GM18870 (cell line): ENCODE measurements at regions not wholly inside any gene's neighbourhood (a gene's known extent, or its start where the extent isn't known, plus 50 kb on each side); places are given as distances from the start of the nearest gene placed in this dataset.
"Not testable (repeated sequence)": the region's sequence is repeated elsewhere in the genome, so short reads cannot be mapped to it uniquely, and the experiment has no call there.

Experiments used
- ATAC-seq: cut with Tn5 transposase; IDR thresholded peaks from one replicate; pipeline ENCODE4 v1.9.1; 2021; ENCODE audit warnings: moderate library complexity; ENCODE audit not compliant: unreplicated experiment

DNA sequence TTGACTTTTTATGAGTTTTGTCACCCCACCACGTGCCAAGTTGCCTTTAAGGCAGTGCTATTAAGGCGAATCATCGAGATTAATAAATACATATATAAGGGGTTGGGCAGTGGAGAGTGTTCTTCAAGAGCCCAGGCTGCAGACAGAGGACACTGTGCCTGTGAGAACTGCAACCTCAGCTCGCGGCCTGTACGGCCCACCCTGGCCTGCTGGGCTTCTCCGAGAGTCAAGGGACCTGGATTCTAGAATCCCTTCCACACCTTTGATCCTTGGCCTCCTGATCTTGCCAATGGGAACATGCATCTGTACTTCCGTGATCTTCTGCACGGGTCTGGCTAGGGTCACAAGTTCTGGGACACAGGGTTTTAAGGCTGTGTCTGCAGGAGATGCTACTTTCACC lies 54.5 kb downstream of the IRX5 start:
- no peak for ATAC-seq

DNA sequence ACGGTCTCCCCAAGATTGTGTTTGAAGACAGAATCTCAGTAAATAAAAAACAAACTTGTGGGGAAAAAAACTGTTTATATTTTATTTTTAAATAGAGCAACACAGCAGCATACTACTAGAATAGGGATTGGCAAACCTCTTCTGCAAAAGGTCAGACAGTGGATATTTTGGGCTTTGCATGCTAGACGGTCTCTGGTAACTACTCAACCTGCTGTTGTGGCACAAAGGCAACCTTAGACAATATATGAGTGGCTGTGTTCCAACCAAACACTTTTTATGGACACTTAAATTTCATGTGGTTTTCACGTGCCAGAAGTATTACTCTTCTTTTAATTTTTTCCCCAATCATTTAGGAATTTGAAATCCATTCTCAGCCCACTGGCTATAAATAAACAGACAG lies 55.0 kb downstream of the IRX5 start:
- no peak for ATAC-seq

DNA sequence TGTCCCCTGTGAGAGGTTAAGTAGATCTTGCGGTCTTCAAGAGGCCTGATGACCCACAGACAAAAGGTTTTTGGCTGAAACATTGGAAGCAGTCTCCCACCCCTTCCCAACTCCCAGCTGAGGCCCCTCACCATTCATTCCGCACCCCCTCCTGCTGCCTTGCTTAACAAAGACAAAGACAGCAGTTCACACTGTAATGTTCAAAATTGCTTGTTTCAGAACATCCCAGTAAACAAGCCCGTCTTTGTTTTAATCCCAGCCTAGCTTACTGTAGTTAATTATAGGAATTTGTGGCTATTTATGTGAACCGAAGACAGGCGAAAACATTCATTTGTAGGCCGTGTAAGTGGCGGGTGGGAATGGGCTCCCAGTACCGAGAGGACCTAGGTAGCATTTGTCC lies 55.7 kb downstream of the IRX5 start:
- ATAC-seq = no peak

DNA sequence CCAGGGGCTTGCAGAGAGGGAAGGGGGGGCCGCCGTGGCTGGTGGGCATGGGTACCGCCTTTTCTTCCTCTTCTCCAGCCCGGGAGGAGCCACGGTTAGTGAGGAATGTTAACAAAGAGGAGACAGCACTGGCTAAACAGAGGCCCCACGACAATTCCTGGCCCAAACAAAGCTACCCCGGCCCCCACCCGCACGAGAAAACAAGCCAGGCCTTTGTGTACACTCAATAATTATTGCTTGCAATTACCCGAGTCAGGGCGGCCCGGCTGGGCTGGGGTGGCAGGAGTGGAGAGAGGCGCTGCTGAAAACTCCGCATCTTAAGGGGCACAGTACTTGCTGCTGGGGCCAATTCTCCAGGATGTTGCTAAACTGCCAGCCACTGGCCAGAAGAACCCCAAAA lies 56.4 kb downstream of the IRX5 start:
- ATAC-seq = no peak

DNA sequence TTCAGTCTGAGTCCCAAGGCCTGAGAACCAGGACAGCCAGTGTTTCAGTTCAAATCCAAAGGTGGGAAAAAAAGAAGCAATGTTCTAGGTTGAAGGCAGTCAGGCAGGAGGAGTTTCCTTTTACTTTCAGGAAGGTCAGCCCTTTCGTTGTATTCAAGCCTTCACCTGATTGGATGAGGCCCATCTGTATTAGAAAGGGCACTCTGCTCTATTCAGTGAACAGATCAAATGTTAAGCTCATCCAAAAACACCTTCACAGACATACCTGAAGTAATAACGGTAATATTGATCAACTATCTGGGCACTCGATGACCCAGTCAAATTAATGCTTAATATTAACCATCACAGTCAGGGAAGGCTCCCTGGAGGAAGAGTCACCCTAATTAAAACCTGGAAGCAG lies 60.9 kb downstream of the IRX5 start:
- no peak for ATAC-seq

DNA sequence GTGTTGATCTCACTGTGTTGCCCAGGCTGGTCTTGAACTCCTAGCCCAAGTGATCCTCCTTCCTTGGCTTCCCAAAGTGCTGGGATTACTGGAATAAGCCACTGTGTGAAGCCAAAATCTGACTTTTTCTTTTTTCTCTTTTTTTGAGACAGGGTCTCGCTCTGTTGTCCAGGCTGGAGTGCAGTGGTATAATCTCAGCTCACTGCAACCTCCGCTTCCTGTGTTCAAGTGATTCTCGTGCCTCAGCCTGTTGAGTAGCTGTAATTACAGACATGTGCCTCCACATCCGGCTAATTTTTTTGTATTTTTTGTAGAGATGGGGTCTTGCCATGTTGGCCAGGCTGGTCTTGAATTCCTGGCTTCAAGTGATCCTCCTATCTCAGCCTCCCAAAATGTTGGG lies 61.3 kb downstream of the IRX5 start:
- not testable (repeated sequence) for ATAC-seq

DNA sequence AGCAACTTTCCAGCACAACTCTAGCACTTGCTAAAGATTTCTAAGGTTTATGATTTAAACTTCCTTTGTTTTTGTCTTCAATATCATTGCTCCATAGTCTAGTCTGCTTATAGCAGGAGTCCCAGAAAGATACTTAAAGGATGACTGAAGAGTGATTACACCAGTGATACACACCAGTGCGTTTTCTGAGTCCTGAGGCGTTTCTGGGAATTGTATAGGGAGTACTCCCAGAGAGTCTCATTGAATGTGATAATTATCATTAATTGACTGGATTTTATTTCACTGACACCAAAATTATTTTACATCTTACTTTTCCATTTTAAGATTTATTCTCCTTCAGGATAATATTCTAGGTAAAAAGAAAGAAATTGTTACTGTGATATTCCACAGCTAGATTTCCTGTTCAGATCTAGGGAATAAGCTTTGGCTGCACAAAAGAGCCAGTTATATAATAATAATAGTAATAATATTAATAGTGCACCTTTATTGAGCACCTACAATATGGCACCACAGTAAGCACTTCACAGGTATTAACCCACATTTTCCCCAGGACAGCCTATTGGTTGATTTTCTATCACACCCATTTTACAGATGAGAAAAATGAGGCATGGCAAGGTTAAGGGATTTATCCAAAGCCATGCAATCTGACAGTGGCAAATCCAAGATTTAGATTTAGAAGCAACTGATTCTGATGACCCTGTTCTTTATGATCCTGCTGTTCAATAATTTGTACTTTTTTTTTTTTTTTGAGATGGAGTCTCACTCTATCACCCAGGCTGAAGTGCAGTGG lies 62.6 kb downstream of the IRX5 start:
- no peak for ATAC-seq

DNA sequence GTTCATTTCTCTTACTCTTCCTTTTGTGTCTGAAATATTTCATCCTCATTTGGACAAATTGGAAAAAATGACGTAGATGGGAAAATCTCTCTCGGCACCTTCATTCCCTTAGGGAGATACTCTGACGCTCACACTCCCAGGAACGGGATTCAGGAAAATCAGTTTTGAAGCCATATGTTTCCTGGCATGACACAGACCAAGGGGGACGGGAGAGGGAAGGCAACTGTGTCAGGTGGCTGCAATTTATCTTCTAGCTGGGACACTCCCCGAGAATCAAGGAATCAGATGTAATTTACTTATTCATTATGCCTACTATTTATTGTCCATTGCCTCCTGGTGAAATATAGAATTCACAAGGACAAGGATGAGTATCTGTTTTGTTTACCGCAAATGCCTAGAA lies 65.5 kb downstream of the IRX5 start:
- ATAC-seq = no peak

DNA sequence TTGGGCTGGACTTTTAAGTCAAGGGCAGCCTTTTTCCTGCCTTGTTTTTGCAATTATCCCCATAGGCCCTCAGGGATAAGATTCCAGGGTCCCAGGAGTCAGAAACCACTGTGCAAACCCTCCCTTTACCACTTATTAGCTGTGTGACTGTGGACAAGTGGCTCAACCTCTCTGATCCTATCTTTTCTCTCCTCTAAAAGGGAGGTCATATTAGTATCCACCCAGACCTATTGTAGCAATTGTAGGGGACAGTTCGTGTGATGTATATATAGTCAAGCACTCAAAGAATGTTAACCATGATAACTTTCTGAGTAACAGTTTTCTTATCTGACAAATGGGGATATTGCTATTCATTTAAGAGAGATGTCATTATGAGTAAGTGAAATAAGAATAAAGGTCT lies 68.2 kb downstream of the IRX5 start:
- no peak for ATAC-seq

DNA sequence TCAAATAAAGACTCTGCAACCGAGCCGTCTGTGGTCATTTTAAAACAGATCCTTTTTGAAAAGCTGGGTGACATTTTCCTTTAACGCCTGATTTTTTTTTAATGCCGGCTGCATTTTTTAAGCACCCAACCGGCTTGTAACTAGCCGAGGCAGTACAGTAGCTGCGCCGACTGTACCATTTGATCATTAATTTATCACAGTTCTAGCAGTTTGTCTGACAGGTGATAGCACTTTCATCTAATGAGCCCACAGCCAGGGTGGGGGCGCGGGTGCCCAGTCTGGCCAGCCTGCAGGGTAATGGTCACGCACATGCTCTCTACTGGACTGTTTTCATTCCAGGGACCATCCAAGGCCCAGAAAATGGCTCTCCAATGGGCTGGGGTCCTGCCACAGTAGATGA lies 68.8 kb downstream of the IRX5 start:
- ATAC-seq = no peak

DNA sequence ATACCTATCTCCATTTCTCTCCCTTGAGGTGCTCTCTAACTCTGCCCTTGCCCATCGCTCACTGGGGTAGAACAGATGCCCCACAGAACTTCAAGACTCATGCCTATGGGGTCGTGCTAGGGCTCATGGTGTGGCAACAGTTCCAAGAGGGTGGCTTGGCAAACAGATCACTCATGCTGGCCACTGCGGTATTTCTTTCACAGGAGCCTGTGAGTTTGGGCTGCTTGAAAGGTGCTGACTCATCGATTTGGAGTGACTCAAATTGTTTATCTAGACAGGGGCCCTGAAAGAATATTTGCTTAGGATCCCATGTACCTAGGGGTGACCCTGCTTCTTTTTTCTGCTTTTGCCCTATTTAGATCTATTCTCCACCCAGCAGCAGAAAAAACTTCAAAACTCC lies 69.9 kb downstream of the IRX5 start:
- ATAC-seq = no peak

DNA sequence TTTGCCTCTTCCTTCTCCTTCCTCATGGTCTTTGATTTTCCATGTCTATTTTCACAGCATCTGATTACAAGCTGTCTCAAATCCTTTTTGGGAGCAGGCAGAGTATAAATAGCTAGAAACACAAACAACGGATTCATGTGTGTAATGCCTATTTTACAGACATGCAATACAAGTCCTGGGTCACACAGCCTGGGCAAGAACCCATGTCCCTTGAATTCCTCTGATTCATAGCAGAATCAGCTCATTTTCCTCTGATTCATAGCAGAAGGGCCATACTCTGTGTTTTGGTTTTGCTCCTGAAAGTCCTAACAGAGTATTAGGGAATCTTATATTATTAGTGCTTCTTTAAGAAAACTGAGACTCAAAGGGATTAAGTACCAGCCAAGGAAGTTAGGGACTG lies 71.3 kb downstream of the IRX5 start:
- ATAC-seq = no peak

DNA sequence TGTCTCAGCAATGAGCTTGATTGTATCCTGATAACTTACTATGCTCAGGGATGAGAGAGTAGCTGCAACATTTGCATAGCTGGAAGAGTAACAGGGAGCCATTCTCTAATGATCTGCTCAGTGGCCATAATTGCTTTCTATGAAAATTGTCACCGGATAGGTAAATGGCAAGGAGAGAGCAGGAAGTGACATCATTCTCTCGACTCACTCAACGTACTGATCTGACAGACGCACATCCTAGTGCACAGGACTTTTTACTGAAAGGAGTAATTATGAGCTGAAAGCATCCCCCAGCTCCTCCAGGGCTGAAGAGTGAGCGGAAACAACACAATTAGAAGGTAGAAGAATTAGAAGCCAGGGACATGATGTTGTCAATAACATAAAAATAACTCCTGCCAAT lies 71.8 kb downstream of the IRX5 start:
- ATAC-seq = no peak

DNA sequence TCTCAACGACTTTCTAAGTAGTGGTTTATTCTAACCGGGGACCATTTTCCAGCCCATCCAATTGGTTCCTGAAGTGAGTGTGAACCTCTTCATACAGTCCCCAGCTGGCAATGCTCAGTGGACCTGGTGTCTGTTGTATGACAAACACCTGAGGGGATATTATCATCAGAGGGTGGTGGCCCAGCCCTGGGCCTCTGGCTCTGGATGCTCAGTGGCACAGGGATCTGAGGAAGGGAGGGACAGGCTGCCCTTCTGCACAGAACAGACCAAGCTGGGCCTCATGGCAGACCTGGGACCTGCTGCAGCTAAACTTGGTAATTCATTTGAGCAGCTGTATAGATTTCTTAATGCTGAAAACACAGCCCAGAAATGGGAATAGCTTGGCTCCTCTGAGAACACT lies 72.6 kb downstream of the IRX5 start:
- no peak for ATAC-seq

DNA sequence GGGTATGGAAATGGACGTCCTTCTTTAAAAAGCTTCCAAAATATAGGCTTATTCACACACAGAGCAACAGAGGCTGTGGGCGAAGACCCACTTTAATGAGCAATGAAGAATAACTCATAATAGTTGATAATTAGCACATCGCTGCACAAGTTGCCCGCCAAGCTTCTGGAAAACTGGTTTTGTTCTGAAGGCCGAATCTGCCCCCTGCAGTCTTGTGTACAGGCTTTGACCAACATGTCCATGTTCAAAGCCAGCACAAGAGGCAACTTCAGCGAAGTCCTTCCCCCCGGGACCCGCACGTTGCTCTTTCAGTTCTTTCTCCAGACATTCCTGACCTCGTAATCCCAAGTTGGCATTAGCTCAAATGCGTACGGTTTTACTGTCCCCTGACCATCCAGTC lies 73.3 kb downstream of the IRX5 start:
- ATAC-seq = no peak

DNA sequence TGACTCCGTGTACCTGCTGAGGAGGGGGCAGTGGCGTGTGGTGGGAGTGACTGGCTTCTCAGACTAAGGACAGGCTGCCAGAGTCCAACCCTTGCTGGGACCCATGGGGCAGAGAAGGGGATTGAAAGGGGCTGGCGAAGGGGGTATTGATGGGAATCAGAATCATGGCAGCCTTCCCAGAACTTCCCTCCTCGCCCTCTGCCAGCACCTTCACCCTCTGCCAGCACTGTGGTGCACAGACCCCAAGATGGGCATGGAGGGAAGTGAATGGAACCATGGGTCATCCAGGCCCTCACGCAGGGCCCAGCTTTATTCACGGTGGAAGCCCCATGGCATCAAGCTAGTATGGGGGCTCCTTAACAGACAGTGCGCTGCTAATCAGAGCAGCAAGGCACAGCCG lies 76.8 kb downstream of the IRX5 start:
- no peak for ATAC-seq

DNA sequence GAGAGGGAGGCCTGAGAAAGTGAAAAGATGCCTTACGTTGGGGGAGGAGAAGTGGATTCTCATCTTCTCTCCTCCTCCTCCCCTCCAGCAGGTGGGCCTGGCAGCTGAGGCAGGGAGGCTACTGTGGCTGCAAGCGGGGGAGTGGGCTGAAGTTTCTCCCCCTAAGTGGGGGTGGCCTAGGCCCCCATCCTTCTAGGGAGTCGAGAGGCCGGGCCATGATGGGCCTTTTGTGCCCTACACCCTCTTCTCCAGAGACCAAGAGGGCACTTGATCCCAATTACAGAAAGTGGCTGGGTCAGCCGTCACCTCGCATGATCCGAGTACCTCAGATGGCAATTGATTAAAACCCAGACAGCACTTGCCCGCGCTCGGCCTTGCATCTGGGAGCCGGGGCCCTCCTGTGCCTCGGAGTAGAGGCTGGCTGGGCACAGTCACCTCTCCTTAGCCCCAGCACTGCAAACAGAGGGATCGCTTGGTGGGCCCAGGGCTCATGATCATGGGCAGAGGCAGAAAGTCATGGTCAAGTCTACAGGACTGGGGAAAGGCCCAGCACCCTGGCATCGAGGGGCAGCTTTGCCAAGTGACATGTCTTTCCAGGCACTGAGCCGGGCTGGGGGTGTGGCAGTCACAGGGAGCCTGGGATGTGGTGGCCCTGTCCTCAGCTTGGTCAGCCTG lies 78.3 kb downstream of the IRX5 start:
- ATAC-seq = no peak

DNA sequence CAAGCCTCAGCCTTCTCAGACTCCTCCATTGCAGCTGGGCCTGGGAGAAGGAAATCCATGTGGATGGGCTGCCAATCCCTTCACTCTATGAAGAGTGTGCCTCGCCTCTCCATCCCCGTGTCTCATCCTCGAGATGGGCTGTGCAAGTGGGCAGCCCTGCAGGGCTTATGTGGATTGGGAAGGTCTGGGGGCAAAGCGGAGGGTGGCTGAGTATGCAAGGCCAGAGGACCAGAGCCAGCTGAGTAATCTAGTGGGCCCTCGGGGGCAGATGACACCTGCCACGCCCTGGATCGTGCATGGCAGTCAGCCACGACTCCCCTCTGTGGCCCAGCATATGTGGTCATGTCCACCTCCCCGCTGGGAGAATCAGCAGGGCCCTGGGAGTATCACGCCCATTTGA lies 78.9 kb downstream of the IRX5 start:
- no peak for ATAC-seq

DNA sequence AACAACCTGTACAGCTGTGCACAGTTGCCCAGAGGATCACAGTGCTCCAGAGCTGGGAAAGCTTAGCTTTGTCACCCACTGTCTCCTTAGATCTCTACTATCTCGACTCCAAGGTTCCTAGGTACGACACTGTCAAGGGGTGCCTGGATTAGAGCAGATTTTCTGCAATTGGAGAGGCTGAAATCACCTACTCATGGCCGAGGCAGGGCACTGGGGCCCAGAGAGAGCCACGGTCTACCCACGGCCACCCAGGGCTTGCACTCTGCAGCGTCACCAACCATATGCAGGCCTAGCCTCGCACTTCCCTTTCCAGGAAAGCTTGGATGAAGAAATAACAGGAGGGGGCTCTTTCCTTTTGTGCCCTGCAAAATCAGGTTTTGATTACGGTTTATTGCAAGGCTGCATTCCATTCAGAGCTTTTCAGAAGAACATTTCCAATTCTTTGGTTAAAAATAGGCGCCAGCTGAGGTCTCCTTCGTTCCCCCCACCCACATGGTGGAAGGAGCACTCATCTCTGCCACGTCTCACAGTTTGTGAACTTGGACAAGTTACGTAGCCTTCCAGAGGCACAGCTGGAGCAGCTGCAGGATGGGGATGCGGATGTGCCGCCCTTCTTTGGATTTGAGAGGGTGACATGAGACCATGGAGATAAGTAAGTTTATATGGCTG lies 80.0 kb downstream of the IRX5 start:
- ATAC-seq = no peak

DNA sequence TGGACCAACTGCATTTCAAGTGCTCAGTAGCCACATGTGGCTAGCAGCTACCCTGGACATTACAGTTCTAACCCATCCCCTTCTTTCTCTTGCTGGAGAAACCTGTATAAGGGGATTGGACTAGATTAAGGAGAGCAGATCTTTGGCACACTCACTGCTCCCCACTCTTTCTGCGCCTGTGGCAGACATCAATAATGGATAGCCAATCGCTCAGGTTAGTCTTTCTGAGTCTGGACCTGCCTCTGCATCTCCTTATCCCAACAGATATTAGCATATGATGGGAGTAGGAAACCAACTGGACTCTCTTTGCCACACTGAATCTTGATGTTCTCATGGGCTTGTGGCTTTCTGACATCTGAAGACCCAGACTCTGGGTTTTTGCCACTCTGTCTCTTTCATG lies 81.7 kb downstream of the IRX5 start:
- no peak for ATAC-seq

DNA sequence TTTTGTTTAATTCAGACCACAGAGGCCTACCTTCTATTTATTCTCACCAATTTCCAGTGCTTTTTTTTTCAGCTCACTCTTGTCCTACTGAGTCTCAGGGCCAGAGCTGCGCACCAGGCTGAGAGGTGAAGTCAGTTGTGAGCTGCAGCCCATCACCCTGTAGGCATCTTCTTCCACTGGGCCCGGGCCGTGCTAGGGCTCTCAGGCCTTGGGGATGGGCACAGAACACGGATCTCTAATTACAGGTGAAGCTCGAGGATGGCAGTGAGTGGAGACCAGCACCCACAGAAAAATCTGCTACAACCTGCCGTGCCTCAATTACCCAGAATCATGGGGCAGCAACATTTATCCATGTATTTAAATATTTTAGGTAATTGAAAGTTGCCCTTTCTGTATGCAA lies 82.1 kb downstream of the IRX5 start:
- no peak for ATAC-seq

DNA sequence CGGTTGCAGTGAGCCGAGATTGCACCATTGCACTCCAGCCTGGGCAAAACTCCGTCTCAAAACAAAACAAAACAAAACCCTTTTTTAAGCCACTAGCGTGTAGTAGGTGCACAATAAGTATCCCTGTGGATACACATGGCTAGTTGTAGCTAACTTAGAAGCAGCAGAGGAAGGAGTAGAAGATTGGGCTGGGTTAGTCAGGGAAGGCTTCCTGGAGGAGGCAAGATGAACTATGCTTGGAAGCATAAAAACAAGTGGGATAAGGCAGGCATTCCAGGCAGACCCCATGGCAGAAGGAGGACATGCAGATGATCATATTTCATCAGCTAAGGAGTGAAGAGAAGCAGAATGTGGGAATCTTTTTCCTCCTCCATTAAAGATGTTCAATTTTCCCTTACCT lies 83.4 kb downstream of the IRX5 start:
- ATAC-seq = no peak
